DND-41 (cell line): ENCODE measurements at regions not wholly inside any gene's neighbourhood (a gene's known extent, or its start where the extent isn't known, plus 50 kb on each side); places are given as distances from the start of the nearest gene placed in this dataset.

Experiments used
- ATAC-seq: fragments of 200-7000 bp; cut with Tn5 transposase; 3 replicates; pipeline ENCODE4 v1.9.1; 2021; ENCODE audit warnings: low read depth; ENCODE audit not compliant: insufficient read depth
- DNase-seq: peaks from one replicate; pipeline ENCODE4 v3.0.0-alpha.2; 2020
- H2AFZ ChIP-seq: 2 replicates; pipeline ENCODE4 v1.6.0; 2012; ENCODE audit warnings: low read depth, low read length
- H3K27ac ChIP-seq: 2 replicates; pipeline ENCODE4 v1.5.1; 2012; ENCODE audit warnings: low read length, inconsistent platforms
- H3K27me3 ChIP-seq: fragments of 200-600 bp; sonication (generic); 2 replicates; pipeline ENCODE4 v1.6.0; 2012; ENCODE audit warnings: low read length, mild to moderate bottlenecking, inconsistent platforms; ENCODE audit not compliant: insufficient read depth, poor library complexity
- H3K36me3 ChIP-seq: 2 replicates; pipeline ENCODE4 v1.5.1; 2012; ENCODE audit warnings: low read length, inconsistent platforms; ENCODE audit not compliant: insufficient read depth
- H3K4me1 ChIP-seq: 2 replicates; pipeline ENCODE4 v1.5.1; 2012; ENCODE audit warnings: mild to moderate bottlenecking, low read length; ENCODE audit not compliant: insufficient read depth
- H3K4me2 ChIP-seq: 2 replicates; pipeline ENCODE4 v1.6.0; 2012; ENCODE audit warnings: mild to moderate bottlenecking, moderate library complexity, low read length, inconsistent platforms; ENCODE audit not compliant: insufficient read depth
- H3K4me3 ChIP-seq, 2 experiments: fragments of 200-600 bp in 1 of 2; shearing (Covaris generic) in 1 of 2; 2 replicates each; pipeline ENCODE4 v1.5.1; 2012 to 2016; ENCODE audit warnings: inconsistent platforms in 2 of 2, low read length in 2 of 2, mild to moderate bottlenecking in 2 of 2, low read depth in 1 of 2, moderate library complexity in 1 of 2
- H3K79me2 ChIP-seq: 2 replicates; pipeline ENCODE4 v1.6.0; 2012; ENCODE audit warnings: low read length, inconsistent platforms; ENCODE audit not compliant: insufficient read depth
- H3K9ac ChIP-seq: 2 replicates; pipeline ENCODE4 v1.6.0; 2012; ENCODE audit warnings: low read depth, mild to moderate bottlenecking, inconsistent platforms, low read length, moderate library complexity
- H3K9me3 ChIP-seq: 2 replicates; pipeline ENCODE4 v1.5.1; 2012; ENCODE audit warnings: low read length, moderate library complexity, mild to moderate bottlenecking, inconsistent platforms; ENCODE audit not compliant: insufficient read depth, severe bottlenecking
- H4K20me1 ChIP-seq: 2 replicates; pipeline ENCODE4 v1.6.0; 2012; ENCODE audit warnings: low read length; ENCODE audit not compliant: insufficient read depth
- EZH2 ChIP-seq: IDR thresholded peaks from 3 replicates; pipeline ENCODE4 v1.6.1; 2012; ENCODE audit warnings: borderline replicate concordance, low read depth, mild to moderate bottlenecking, moderate library complexity, low read length, inconsistent platforms; ENCODE audit not compliant: severe bottlenecking
- TF ChIP-seq, protein P1 (sequence below): IDR thresholded peaks from 2 replicates; pipeline ENCODE4 v1.5.1; 2012; ENCODE audit warnings: borderline replicate concordance, low read length, moderate library complexity, mild to moderate bottlenecking; ENCODE audit not compliant: poor library complexity, severe bottlenecking; ENCODE audit errors: extremely low read depth

DNA sequence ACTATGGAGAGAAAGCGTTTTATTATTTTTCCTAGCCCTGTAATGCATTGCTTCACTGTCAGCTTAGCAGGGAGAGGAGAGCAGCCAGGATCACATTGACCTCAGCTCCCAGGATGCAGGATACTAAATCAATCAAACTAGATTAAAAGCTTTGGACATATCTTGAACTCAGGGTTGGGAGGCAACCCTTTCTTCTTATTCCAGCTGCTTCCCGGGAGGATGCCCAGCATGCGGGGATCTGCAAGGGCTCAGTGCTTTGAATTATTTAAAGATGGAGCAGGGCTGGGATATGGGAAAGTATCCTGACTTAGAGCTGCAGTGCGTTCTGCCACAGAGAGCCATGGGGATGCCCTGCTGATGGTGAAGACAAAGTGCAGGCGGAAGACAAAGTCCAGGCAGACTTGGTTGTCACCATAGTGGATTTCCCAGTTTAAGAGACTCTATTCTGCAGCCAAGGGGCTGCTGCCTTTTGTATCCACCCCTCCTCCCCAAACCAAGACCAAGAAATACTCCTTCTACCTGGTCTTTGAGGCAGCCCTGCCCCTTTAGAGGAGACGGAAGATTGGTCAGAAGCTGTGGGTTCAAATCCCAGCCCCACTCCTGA, 1035.0 kb downstream of the TBC1D22A start:
- Histone ChIP-seq H3K9me3 (no peaks in the 10 kb centered on the region), H4K20me1 (no peaks in the 10 kb centered on the region), H3K27me3 (no peaks in the 10 kb centered on the region), H3K9ac (no peak overlapping the region), H3K4me1 (no peaks in the 10 kb centered on the region), H3K79me2 (no peaks in the 10 kb centered on the region), H3K27ac (no peak overlapping the region), H3K36me3 (no peaks in the 10 kb centered on the region), H3K4me2 (no peak overlapping the region), H2AFZ (no peak overlapping the region), H3K4me3 (no peak overlapping the region)
- ATAC-seq (no peak), DNase-seq (no peak)
- no peak for TF ChIP-seq EZH2
- TF ChIP-seq, protein P1, sequence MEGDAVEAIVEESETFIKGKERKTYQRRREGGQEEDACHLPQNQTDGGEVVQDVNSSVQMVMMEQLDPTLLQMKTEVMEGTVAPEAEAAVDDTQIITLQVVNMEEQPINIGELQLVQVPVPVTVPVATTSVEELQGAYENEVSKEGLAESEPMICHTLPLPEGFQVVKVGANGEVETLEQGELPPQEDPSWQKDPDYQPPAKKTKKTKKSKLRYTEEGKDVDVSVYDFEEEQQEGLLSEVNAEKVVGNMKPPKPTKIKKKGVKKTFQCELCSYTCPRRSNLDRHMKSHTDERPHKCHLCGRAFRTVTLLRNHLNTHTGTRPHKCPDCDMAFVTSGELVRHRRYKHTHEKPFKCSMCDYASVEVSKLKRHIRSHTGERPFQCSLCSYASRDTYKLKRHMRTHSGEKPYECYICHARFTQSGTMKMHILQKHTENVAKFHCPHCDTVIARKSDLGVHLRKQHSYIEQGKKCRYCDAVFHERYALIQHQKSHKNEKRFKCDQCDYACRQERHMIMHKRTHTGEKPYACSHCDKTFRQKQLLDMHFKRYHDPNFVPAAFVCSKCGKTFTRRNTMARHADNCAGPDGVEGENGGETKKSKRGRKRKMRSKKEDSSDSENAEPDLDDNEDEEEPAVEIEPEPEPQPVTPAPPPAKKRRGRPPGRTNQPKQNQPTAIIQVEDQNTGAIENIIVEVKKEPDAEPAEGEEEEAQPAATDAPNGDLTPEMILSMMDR: no peak

DNA sequence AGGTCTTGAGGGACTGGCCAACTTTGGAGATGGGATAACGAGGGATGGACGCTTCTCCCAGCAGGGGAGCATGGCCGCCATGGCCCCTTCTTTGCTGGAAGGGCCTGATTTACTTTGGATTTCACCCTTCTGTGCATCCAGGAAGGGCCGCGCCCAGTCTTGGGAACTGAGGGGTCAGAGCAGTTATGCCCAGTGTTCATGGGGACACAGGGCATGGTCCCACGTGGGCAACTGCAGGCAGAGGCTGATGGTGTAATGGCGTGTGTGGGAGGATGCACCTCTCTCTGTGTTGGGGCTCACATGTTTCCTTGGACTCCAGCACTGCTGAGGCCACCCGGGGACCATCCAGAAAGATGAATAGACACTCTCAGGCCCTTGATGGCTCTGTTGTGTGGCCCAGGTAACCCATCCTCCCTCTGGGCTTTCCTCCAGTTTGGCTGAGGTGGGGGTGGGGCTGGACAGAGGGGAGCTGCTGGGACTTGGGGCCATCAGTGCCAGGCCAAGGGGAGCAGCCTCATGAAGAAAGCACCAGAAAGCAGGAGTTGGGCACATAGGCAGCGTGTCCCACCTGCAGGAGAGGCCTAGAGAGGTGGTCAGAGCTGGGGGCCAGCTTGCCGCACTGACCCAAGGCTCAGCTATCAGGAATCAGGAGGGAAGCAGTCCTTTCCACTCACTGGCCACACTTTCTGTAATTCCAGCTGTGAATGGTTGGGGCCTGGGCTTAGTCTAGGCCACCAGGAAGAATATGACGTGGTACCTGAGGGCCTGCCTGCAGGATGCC, 1033.9 kb downstream of the TBC1D22A start:
- H3K36me3 ChIP-seq: no peaks in the 10 kb centered on the region

DNA sequence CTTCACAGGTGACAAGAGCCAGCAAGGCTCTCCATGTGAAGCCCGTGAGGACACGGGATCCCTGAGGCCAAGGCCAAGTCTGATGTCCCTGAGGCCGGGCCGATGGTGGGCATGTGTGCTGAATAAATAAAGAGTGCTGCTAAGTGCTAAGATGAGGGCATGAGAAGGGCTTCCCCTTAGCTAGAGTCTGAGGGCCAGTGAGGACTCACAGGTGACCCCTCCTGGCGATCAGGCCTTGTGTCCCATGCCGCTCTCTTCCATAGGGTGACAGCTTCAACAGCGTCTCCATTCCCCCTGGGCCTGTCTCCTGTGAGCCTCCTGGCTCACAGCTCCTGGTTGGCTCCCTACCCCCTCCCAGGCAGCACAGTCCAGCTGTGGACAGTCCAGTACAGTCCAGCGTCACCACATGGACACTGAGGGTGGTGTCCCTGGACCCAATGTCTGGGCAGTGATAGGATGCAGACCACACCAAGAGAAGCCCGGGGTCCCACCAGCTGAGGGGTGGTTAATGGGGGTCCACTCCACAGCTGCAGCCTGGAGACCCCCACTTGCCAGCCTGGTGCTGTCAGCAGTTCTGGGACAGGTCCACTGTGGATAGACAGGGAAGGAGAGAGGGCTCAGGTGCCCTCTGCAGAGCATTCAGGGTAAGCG, 1033.2 kb downstream of the TBC1D22A start:
- no peaks in the 10 kb centered on the region for H3K4me1 ChIP-seq
- no peaks in the 10 kb centered on the region for H3K9me3 ChIP-seq
- no peak overlapping the region for H3K4me3 ChIP-seq
- TF ChIP-seq, protein P1: no peak
- no peak for TF ChIP-seq EZH2
- H4K20me1 ChIP-seq: no peaks in the 10 kb centered on the region
- no peak overlapping the region for H3K27ac ChIP-seq
- H3K4me2 ChIP-seq: no peak overlapping the region
- no peaks in the 10 kb centered on the region for H3K79me2 ChIP-seq
- DNase-seq (no peak), ATAC-seq (no peak)
- H3K9ac ChIP-seq: no peak overlapping the region
- no peaks in the 10 kb centered on the region for H3K27me3 ChIP-seq
- H2AFZ ChIP-seq: no peak overlapping the region
- H3K36me3 ChIP-seq: no peaks in the 10 kb centered on the region

More for the DNA sequence above, 1033.9 kb downstream of the TBC1D22A start:
- Histone ChIP-seq H3K9ac (no peak overlapping the region), H3K4me2 (no peak overlapping the region), H3K4me3 (no peak overlapping the region), H3K79me2 (no peaks in the 10 kb centered on the region), H3K27me3 (no peaks in the 10 kb centered on the region), H3K27ac (no peak overlapping the region), H3K9me3 (no peaks in the 10 kb centered on the region), H2AFZ (no peak overlapping the region), H3K4me1 (no peaks in the 10 kb centered on the region), H4K20me1 (no peaks in the 10 kb centered on the region)
- ATAC-seq: no peak
- TF ChIP-seq, protein P1: no peak
- no peak for TF ChIP-seq EZH2
- DNase-seq: no peak
